ENCODE measurements at regions not wholly inside any gene's neighbourhood (a gene's known extent, or its start where the extent isn't known, plus 50 kb on each side); places are given as distances from the start of the nearest gene placed in this dataset.

GRCh38 chrX:40406330-40406859 is 174.4 kb upstream of the ATP6AP2 start:
- Histone ChIP-seq H3K4me2 (ENCODE audit: insufficient read depth, low read length) (no peak overlapping the region), H3K27ac (ENCODE audit: insufficient read depth, low read depth, low read length) (no peak overlapping the region), H3K9ac (replicated peaks; ENCODE audit: extremely low read depth, insufficient read depth, low read length) (no peak overlapping the region), H3K4me3 (replicated peaks in 1 of 3; ENCODE audit: insufficient read depth in 1 of 3, low read depth in 1 of 3, low read length in 3 of 3) (no peak overlapping the region), H3K79me2 (ENCODE audit: control insufficient read depth, insufficient read depth, low read length) (no peaks in the 10 kb centered on the region), H3K36me3 (ENCODE audit: control insufficient read depth in 2 of 2, extremely low read depth in 1 of 2, insufficient read depth in 2 of 2, low read length in 2 of 2) (no peaks in the 10 kb centered on the region), H2AFZ (ENCODE audit: low read depth, low read length) (no peak overlapping the region), H3K4me1 (ENCODE audit: control insufficient read depth, extremely low read depth, insufficient read depth, low read length) (no peaks in the 10 kb centered on the region), H4K20me1 (replicated peaks; ENCODE audit: control insufficient read depth, extremely low read depth, insufficient read depth, low read length) (no peaks in the 10 kb centered on the region), H3K9me1 (replicated peaks; ENCODE audit: control insufficient read depth, extremely low read depth, insufficient read depth, low read length) (no peaks in the 10 kb centered on the region), H3K27me3 (ENCODE audit: control insufficient read depth in 2 of 2, insufficient read depth in 2 of 2, low read length in 2 of 2) (no peaks in the 10 kb centered on the region), H3K9me3 (replicated peaks; ENCODE audit: control insufficient read depth, insufficient read depth, low read length) (no peaks in the 10 kb centered on the region)
- DNase-seq (ENCODE audit: low read depth, low spot score): no peak
- dilution Hi-C loops (cut with MboI; ENCODE audit: extremely low pct_ligation_motif_present, low sequenced_read_pairs): no loop called here
- intact Hi-C loops (cut with micrococcal nuclease): no loop called here
- no peak for FAIRE-seq
- CTCF ChIA-PET: no interaction called here
- POLR2A ChIA-PET: no interaction called here
- no peak for TF ChIP-seq POLR2A (IDR thresholded peaks at IDR 0.05; ENCODE audit: low read depth, low read length)
- TF ChIP-seq MAX (IDR thresholded peaks at IDR 0.05; ENCODE audit: insufficient read depth, insufficient read length): no peak
- no peak for TF ChIP-seq FOS (IDR thresholded peaks at IDR 0.05; ENCODE audit: borderline replicate concordance, insufficient read depth, low read length)
- no peak for TF ChIP-seq POLR2AphosphoS5 (IDR thresholded peaks at IDR 0.05; ENCODE audit: insufficient read depth, low read depth, low read length)
- no peak for TF ChIP-seq JUN (IDR thresholded peaks at IDR 0.05; ENCODE audit: borderline replicate concordance, insufficient read depth, insufficient read length, low read depth)
- no peak for TF ChIP-seq EZH2 (IDR thresholded peaks at IDR 0.05; ENCODE audit: borderline replicate concordance, low read depth, low read length, severe bottlenecking)
- TF ChIP-seq CTCF (IDR thresholded peaks at IDR 0.05; ENCODE audit: extremely low read depth in 1 of 2, insufficient read depth in 1 of 2, low read depth in 1 of 2, low read length in 2 of 2): no peak
- no peak for TF ChIP-seq MYC (IDR thresholded peaks at IDR 0.05; ENCODE audit: low read depth, low read length)
- no peak for TF ChIP-seq GATA2 (IDR thresholded peaks at IDR 0.05; ENCODE audit: insufficient read depth, insufficient read length, low read depth, low read length)
- no TSS peak for BruUV-seq (replicated peaks)

Data from endothelial cell of umbilical vein (primary cell).